Choroid plexus epithelial cell (primary cell): ENCODE measurements at regions not wholly inside any gene's neighbourhood (a gene's known extent, or its start where the extent isn't known, plus 50 kb on each side); places are given as distances from the start of the nearest gene placed in this dataset.

Experiments used
- DNase-seq: peaks from one replicate; pipeline ENCODE4 v3.0.0-alpha.2; 2010; ENCODE audit warnings: low read depth
- H3K4me3 ChIP-seq: 2 replicates; pipeline ENCODE4 v1.5.1; 2011; ENCODE audit warnings: low read depth, mild to moderate bottlenecking, control low read depth, low read length, moderate library complexity
- TF ChIP-seq, protein P1 (sequence below): conservative IDR thresholded peaks from 2 replicates; pipeline ENCODE4 v1.5.1; 2011; ENCODE audit warnings: low read depth, mild to moderate bottlenecking, control low read depth, inconsistent platforms, low read length, moderate library complexity

DNA sequence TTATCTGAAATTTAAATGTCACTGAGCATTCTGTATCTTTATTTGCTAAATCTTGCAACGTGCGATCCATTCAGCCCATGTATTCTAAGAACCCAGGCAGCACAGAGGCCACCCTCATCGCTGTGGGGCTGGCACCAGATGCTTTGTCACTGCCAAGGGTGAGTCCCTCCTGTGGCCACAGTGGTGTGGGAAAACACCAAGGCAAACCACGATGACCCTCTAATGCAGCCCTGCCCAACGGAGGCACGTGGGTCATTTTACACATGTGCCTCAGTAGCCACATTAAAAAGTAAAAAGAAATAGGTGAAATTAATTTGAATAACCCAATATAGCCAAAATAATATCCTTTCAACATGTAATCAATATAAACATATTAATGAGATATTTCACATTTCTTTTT lies 221.7 kb downstream of the UNC5CL start:
- TF ChIP-seq, protein P1, sequence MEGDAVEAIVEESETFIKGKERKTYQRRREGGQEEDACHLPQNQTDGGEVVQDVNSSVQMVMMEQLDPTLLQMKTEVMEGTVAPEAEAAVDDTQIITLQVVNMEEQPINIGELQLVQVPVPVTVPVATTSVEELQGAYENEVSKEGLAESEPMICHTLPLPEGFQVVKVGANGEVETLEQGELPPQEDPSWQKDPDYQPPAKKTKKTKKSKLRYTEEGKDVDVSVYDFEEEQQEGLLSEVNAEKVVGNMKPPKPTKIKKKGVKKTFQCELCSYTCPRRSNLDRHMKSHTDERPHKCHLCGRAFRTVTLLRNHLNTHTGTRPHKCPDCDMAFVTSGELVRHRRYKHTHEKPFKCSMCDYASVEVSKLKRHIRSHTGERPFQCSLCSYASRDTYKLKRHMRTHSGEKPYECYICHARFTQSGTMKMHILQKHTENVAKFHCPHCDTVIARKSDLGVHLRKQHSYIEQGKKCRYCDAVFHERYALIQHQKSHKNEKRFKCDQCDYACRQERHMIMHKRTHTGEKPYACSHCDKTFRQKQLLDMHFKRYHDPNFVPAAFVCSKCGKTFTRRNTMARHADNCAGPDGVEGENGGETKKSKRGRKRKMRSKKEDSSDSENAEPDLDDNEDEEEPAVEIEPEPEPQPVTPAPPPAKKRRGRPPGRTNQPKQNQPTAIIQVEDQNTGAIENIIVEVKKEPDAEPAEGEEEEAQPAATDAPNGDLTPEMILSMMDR: no peak
- H3K4me3 ChIP-seq: no peak overlapping the region
- DNase-seq: no peak

DNA sequence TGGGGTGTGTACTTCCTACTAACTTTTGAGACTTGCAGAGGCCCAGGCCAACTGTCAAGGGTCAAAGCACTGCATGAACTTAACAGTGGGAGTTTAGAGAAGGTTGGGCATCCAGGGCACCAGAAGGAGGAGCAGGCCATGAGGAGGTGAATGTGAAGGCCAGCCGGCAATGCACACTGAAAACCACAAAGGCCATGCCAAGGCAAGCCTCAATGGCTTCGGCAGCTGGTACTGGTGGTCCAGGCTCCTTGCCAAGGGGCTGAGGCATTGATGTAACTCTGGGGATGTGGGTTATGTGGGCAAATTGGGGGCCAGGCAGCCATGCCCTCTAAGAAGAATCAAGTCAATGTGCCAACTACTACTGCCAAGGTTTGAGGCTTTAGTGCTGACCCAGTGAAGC lies 222.4 kb downstream of the UNC5CL start:
- no peak for DNase-seq
- H3K4me3 ChIP-seq: no peak overlapping the region
- TF ChIP-seq, protein P1: no peak

DNA sequence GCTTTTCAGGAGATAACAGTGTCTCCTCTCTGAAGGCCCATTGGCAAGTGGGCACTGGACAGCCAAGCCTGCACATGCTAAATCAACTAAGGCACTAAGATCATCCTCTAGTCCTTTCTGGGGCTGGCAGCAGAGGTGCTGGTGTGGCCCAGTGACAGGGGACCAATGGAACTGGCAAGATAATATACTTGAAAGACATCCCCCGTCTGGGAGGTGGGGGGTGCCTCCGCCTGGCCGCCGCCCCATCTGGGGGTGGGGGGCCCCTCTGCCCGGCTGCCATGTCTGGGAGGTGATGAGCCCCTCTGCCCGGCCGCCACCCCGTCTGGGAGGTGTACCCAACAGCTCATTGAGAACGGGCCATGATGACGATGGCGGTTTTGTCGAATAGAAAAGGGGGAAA lies 223.3 kb downstream of the UNC5CL start:
- H3K4me3 ChIP-seq: no peak overlapping the region
- TF ChIP-seq, protein P1: no peak
- DNase-seq: no peak

DNA sequence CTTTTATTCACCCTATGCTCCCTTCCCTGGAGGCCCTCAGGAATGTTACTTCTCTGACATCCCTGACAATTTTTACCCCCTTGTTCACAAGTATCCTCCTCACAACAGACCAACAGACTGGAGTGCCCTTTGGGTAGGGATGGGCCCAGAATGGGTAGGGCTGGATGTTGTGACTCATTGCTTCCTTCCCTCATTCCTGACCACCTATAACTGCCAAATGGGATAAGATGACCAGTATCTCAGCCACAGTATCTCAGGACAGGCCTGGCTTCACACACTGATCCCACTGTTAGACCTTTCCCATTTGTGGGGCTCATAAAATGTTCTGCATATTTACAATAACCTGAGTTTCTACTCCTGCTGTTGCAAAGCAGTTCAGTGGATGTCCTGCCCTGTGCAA lies 223.0 kb upstream of the LRFN2 start:
- TF ChIP-seq, protein P1: no peak
- DNase-seq: no peak
- no peak overlapping the region for H3K4me3 ChIP-seq

DNA sequence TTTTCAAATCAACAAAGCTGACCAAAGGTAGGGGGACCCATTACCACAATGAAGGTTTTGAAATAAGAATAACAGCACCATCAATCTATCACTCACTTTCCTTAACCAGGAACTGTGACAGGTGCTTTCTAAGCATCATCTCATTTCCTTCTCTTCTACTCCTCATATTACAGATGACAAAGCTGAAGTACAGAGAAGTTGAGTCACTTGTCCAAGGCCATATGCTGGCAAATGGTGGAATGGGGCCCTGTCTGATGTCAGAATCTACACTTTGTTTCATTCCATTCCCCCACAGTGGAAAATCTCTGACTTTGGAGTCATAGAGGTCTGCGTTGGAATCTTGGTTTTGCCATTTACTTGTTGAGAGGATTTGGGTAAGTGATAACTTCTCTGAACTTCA lies 222.5 kb upstream of the LRFN2 start:
- DNase-seq: no peak
- no peak overlapping the region for H3K4me3 ChIP-seq
- TF ChIP-seq, protein P1: no peak

DNA sequence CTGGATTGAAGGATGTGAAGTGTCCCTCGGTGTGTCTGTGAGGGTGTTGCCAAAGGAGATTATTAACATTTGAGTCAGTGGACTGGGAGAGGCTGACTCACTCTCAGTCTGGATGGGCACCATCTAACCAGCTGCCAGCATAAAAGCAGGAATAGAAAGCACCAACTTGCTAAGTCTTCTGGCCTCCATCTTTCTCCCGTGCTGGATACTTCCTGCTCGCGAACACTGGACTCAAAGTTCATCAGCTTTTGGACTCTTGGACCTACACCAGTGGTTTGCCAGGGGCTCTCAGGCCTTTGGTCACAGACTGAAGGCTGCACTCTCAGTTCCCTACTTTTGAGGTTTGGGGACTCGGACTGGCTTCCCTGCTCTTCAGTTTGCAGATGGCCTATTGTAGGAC lies 220.3 kb upstream of the LRFN2 start:
- DNase-seq: no peak
- no peak overlapping the region for H3K4me3 ChIP-seq
- TF ChIP-seq, protein P1: no peak

DNA sequence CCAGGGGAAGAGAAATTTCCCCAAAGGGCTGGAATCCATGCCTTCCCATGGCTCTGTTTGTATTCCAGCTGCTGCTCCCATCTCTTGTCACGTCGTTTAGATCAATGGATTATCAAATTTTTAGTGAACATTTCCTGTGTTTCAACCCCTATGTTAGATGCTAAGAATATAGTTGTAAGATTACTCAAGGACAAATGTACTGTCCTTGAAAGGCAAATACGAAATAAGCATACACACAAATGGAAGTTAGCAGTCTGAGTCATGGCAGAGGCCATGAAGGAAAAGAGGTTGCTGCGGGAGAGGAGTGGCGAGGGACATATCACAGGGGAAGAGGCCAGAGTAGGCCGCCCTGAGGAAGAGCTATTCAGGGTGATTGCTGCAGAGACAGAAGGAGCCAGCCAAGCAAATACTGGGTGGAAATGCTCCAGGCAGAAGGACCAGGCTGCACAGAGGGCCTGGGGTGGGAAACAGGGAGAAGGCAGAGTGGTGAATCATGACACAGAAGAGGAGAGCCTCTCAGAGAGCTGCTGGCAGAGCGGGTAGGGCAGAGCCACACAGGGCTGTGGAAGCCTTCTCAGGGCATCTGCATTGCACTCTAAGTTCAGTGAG lies 219.2 kb upstream of the LRFN2 start:
- H3K4me3 ChIP-seq: no peak overlapping the region
- no peak for DNase-seq
- TF ChIP-seq, protein P1: no peak
